RWPE2 (cell line): ENCODE measurements at regions not wholly inside any gene's neighbourhood (a gene's known extent, or its start where the extent isn't known, plus 50 kb on each side); places are given as distances from the start of the nearest gene placed in this dataset.

Experiments
- ATAC-seq: fragments of 200-7000 bp; cut with Tn5 transposase; 3 replicates; pipeline ENCODE4 v1.9.1; 2021; ENCODE audit warnings: low read depth
- DNase-seq: peaks from one replicate; pipeline ENCODE4 v3.0.0-alpha.2; 2020; ENCODE audit warnings: low spot score
- H3K27ac ChIP-seq: fragments of 450-650 bp; 2 replicates; pipeline ENCODE4 v1.5.1; 2017; ENCODE audit warnings: mild to moderate bottlenecking; ENCODE audit not compliant: poor library complexity, severe bottlenecking
- H3K27me3 ChIP-seq: fragments of 250-450 bp; sonication (Bioruptor Pico); 2 replicates; pipeline ENCODE4 v1.5.1; 2021; ENCODE audit warnings: mild to moderate bottlenecking, moderate library complexity; ENCODE audit not compliant: insufficient read depth, poor library complexity, severe bottlenecking
- H3K36me3 ChIP-seq: fragments of 250-450 bp; sonication (Bioruptor Pico); 2 replicates; pipeline ENCODE4 v1.5.1; 2020; ENCODE audit warnings: low read depth, mild to moderate bottlenecking, moderate library complexity
- H3K4me1 ChIP-seq: fragments of 250-450 bp; sonication (Bioruptor Pico); 2 replicates; pipeline ENCODE4 v1.5.1; 2021; ENCODE audit warnings: mild to moderate bottlenecking, moderate library complexity; ENCODE audit not compliant: insufficient read depth, poor library complexity, severe bottlenecking
- H3K4me3 ChIP-seq: fragments of 250-450 bp; sonication (Bioruptor Pico); 2 replicates; pipeline ENCODE4 v1.5.1; 2021; ENCODE audit warnings: mild to moderate bottlenecking, moderate library complexity; ENCODE audit not compliant: severe bottlenecking
- H3K9me3 ChIP-seq: fragments of 250-450 bp; sonication (Bioruptor Pico); 2 replicates; pipeline ENCODE4 v1.5.1; 2021; ENCODE audit warnings: mild to moderate bottlenecking, moderate library complexity; ENCODE audit not compliant: severe bottlenecking
- CTCF ChIP-seq: fragments of 450-650 bp; IDR thresholded peaks from one replicate; pipeline ENCODE4 v1.5.1; 2017; ENCODE audit warnings: mild to moderate bottlenecking, moderate library complexity; ENCODE audit not compliant: poor library complexity, severe bottlenecking

- Histone ChIP-seq H3K27ac (no peak overlapping the region), H3K4me3 (no peak overlapping the region), H3K4me1 (no peaks in the 10 kb centered on the region), H3K36me3 (no peaks in the 10 kb centered on the region), H3K27me3 (no peaks in the 10 kb centered on the region), H3K9me3 (no peaks in the 10 kb centered on the region)
- no peak for TF ChIP-seq CTCF
- DNase-seq (no peak), ATAC-seq (no peak)
These were observed 185.0 kb upstream of the NRXN3 start for GRCh38 chr14:77985211-77985615.

- Histone ChIP-seq H3K9me3 (no peaks in the 10 kb centered on the region), H3K4me3 (no peak overlapping the region), H3K4me1 (no peaks in the 10 kb centered on the region), H3K27me3 (no peaks in the 10 kb centered on the region), H3K27ac (no peak overlapping the region), H3K36me3 (no peaks in the 10 kb centered on the region)
- DNase-seq (no peak), ATAC-seq (no peak)
- no peak for TF ChIP-seq CTCF
These were observed 183.4 kb upstream of the NRXN3 start for GRCh38 chr14:77986773-77987172.

- Histone ChIP-seq H3K27ac (no peak overlapping the region), H3K4me1 (no peaks in the 10 kb centered on the region), H3K36me3 (no peaks in the 10 kb centered on the region), H3K27me3 (no peaks in the 10 kb centered on the region), H3K9me3 (no peaks in the 10 kb centered on the region), H3K4me3 (no peak overlapping the region)
- ATAC-seq (no peak), DNase-seq (no peak)
- TF ChIP-seq CTCF = no peak
These were observed 181.9 kb upstream of the NRXN3 start for GRCh38 chr14:77988096-77988870.

- Histone ChIP-seq H3K36me3 (no peaks in the 10 kb centered on the region), H3K9me3 (no peaks in the 10 kb centered on the region), H3K27me3 (no peaks in the 10 kb centered on the region), H3K4me1 (no peaks in the 10 kb centered on the region), H3K4me3 (no peak overlapping the region), H3K27ac (no peak overlapping the region)
- no peak for TF ChIP-seq CTCF
- DNase-seq = no peak
- ATAC-seq = peak; percentile 77
These were observed 181.2 kb upstream of the NRXN3 start for GRCh38 chr14:77988970-77989369.

GRCh38 chr14:77989441-77989991 is 180.7 kb upstream of the NRXN3 start:
- ATAC-seq (no peak), DNase-seq (no peak)
- Histone ChIP-seq H3K9me3 (no peaks in the 10 kb centered on the region), H3K36me3 (no peaks in the 10 kb centered on the region), H3K27ac (no peak overlapping the region), H3K4me1 (no peaks in the 10 kb centered on the region), H3K4me3 (no peak overlapping the region), H3K27me3 (no peaks in the 10 kb centered on the region)
- TF ChIP-seq CTCF = no peak
